ENCODE measurements at regions not wholly inside any gene's neighbourhood (a gene's known extent, or its start where the extent isn't known, plus 50 kb on each side); places are given as distances from the start of the nearest gene placed in this dataset.

DNA sequence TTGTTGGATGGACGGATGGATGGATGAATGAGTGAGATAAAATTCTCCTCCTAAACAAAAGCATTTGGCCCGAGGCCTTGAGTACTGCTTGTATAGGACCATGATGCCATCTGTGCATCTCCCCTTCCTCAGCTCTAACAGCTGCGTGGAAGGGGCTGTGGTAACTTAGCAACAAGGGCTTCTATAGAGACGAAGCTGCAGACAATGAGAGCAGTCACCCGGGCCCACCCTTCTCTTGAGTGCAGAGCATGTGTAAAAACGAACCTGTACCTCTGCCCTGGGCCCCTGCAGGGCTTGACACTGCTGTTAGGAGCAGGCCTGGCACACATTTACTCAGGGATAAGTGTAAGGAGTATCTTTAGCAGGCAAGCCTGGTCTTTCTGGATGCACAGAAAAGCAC, 391.5 kb downstream of the CADM1 start:
- intact Hi-C loops (cut with DNase I; ENCODE audit: low total_unique reads) = no loop called here

GRCh38 chr11:115117956-115118493, 386.2 kb downstream of the CADM1 start:
- intact Hi-C loops (cut with DNase I; ENCODE audit: low total_unique reads) = no loop called here
- no peak overlapping the region for H3K27ac ChIP-seq
- H3K9me3 ChIP-seq = no peaks in the 10 kb centered on the region
- H3K36me3 ChIP-seq = no peaks in the 10 kb centered on the region
- no peaks in the 10 kb centered on the region for H3K27me3 ChIP-seq
- no peak for DNase-seq (ENCODE audit: low spot score in 2 of 2)
- H3K4me3 ChIP-seq = no peak overlapping the region
- H3K4me1 ChIP-seq = no peaks in the 10 kb centered on the region
- TF ChIP-seq POLR2AphosphoS5 (IDR thresholded peaks at IDR 0.05) (no peak), POLR2A (IDR thresholded peaks at IDR 0.05) (no peak)

More for the DNA sequence above, 391.5 kb downstream of the CADM1 start:
- H3K27me3 ChIP-seq = no peaks in the 10 kb centered on the region
- no peak for DNase-seq (ENCODE audit: low spot score in 2 of 2)
- H3K27ac ChIP-seq = no peak overlapping the region
- no peaks in the 10 kb centered on the region for H3K9me3 ChIP-seq
- TF ChIP-seq POLR2AphosphoS5 (IDR thresholded peaks at IDR 0.05) (no peak), CTCF (IDR thresholded peaks at IDR 0.05) (no peak), POLR2A (IDR thresholded peaks at IDR 0.05) (no peak)
- H3K36me3 ChIP-seq = no peaks in the 10 kb centered on the region
- no peak overlapping the region for H3K4me3 ChIP-seq
- H3K4me1 ChIP-seq = no peaks in the 10 kb centered on the region

- Histone ChIP-seq H3K27ac (no peak overlapping the region), H3K9me3 (no peaks in the 10 kb centered on the region), H3K36me3 (no peaks in the 10 kb centered on the region), H3K4me3 (no peak overlapping the region), H3K27me3 (no peaks in the 10 kb centered on the region), H3K4me1 (no peaks in the 10 kb centered on the region)
- intact Hi-C loops (cut with DNase I; ENCODE audit: low total_unique reads) = no loop called here
- DNase-seq (ENCODE audit: low spot score in 2 of 2) = no peak
- no peak for TF ChIP-seq CTCF (IDR thresholded peaks at IDR 0.05)
- no peak for TF ChIP-seq POLR2A (IDR thresholded peaks at IDR 0.05)
- no peak for TF ChIP-seq POLR2AphosphoS5 (IDR thresholded peaks at IDR 0.05)
Observed at GRCh38 chr11:115119146-115119545, 385.1 kb downstream of the CADM1 start.

Measured in breast epithelium (tissue), 4 donors.